GM21423 (cell line): ENCODE measurements at regions not wholly inside any gene's neighbourhood (a gene's known extent, or its start where the extent isn't known, plus 50 kb on each side); places are given as distances from the start of the nearest gene placed in this dataset.

Experiments
- ATAC-seq: cut with Tn5 transposase; IDR thresholded peaks from one replicate; pipeline ENCODE4 v1.9.1; 2021; ENCODE audit warnings: mild to moderate bottlenecking, moderate library complexity; ENCODE audit not compliant: unreplicated experiment

DNA sequence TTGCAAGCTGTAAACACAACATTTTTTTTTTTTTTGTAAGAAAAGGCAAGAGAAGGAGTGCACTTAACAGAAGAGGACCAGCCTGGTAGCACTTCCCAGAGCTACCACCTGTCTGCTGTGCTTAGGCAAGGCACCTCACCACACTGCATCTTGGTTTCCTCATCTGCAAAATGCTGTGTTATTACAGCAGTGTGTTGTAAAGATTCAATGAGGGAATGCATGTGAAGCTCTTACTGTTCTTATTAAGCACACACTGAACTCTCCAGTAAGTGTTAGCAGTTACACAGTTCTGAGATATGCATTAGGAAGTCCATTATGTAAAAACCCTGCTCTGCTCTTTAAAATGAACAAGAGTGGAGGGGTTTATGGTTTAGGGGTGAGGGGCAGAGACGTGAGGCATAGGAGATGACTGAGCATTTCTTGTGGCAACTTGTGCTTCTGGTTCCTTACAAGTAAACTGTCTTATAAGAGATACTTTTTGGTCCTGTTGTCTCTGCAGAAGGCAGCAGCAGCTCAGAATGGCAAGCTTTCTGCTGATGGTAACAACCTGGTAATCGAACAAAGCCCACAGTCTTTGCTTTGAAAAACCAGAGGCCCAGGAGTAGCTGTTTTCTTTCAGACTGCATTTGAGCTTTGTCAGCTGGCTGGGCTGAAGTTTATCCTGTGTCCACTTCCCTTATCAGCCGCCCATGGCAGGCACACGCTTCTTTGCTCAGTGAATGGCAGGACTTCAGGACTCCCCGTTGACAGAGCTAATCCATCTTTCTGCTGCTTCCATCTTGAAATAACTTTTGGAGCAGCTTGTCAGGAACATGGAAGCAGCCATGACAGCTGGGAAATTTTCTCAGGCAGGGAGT lies 98.8 kb upstream of the BMPER start:
- ATAC-seq, result no peak

DNA sequence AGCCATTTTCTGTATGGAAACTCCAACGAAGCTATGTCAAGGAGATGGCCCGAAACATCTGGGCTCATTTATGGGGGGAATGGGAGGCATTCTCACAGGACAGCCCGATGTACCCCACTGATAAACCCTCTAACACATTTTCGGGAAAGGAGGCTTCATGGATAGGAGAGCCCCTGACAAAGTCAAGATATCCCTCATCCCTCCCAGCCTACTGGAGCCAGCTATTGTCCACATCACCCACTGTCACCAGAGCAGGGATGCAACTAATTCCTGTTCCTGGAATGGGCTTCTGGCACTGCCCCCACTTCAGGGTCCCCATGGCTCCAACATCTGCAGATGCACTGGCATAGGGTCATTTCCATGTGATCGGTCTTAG lies 98.2 kb upstream of the BMPER start:
- ATAC-seq, result no peak

DNA sequence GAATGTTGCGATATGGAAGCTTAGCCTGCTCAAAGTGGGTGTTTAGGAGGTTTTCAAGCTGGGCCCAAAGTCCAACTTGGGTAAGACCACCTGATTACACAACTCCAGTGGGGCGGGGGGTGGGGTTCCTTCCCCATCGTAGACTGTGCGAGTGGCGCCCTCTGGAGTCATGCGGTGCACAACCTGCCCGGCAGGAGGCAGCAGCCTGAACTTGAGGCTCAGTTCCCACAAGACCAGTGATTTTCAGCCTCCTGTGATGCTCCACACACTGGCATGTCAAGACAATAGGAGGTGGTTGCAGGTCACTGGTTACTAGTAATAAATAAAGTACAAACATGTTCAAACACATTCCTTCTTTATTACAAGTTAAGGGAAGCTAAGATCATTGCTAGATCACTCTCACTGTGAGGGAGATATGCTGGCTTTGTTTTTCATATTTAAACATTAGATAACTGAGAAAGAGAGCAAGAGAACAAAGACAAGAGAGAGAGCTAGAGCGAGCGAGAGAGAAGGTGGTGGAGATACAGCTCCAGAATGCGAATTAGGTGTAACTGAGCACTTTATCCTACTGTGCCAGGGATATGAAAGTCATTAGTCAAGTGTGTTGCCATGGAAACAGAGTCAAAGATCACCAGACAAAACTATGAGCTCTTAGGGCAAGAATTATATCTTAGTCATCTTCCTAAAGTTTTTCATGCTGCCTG lies 97.4 kb upstream of the BMPER start:
- no peak for ATAC-seq

DNA sequence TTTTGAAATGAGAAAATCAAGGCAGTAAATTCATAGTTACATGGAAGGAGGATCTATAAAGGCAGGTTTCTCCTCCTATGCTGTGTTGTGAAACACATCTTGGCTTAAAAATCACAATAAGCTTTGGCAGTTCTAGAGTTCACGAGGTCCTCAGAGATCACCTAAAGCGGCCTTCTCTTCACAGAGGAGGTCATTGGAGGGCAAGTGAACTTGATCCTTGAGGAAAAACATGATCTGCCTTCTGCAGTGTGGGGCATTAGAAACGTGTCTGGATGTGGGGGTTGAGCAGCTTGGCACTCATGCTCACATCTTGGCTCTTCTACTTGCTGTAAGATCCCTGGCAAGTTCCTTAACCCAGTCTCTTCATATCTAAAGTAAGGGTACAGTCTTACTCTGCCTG lies 96.1 kb upstream of the BMPER start:
- no peak for ATAC-seq

DNA sequence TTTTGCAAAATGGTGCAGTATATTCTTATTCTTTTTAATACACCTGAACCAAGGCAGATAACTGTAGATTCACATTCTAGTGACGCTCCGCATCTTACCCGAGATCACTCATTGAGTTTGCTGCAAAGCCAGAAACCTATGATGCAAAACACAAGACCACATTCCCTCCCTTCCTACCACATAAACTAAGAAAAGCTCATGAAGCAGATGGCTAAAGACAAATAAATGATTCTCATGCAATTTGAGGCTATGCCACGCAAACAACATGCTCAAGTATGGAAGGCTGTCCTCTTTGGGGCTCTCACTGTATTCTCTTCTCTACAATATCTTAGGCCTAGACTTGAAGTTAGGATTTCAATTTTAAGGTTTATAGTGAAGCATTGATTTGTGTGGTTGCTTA lies 95.0 kb upstream of the BMPER start:
- no peak for ATAC-seq

DNA sequence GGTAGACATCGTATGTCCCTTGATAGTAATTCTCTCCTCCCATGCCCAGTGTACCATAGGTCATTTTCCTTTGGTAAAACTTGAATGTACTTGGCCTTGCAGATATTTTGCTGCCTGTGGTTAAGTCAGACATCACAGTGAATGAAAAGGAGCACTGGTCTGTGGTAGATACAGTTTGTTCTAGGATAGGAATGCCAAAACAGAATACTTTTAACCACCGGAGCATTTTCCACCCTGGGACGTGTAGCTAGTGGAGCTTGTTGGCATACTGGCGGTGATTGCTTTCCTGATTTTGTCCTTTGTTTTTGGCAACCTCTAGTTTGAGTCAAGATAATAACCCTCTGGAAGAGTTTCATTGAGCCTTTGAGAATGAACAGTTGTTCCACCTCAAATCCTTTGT lies 92.0 kb upstream of the BMPER start:
- no peak for ATAC-seq

DNA sequence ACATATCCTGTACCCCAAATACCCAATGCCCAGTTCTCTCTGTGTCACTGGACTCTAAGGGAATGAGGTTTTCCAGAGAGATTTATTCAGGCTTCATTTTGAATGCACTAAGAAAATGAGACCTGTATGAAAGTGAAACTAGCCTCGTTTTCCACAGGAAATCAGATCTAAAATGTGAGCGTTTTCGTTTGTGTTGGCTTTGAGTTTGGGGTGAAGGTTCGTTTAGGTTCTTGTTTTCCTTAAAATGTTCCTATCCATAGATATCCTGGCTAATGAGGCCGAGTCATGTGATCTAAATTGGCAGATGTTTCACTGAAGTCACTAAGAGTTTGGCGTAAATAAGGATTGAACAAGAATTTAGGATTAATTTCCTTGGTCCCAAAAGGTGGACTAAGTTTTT lies 90.9 kb upstream of the BMPER start:
- no peak for ATAC-seq

DNA sequence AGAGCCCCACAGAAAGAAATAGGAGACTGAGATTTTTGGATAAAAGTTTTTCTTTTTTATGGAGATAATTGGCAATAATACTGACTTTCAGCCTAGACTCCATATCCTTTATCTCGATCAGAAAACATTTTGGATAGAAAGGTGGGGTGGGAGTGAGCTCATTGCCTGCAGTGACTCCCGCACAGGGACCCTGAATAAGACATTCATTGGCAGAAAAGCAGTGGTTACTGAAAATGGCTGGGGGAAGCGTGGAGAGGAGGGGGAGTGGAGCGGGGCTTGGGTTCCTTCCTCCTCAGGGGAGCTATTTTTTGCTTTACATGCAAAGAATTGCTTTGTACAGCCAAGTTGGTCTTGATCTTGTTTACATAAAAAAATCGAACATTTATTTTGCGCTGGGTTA lies 90.4 kb upstream of the BMPER start:
- no peak for ATAC-seq

DNA sequence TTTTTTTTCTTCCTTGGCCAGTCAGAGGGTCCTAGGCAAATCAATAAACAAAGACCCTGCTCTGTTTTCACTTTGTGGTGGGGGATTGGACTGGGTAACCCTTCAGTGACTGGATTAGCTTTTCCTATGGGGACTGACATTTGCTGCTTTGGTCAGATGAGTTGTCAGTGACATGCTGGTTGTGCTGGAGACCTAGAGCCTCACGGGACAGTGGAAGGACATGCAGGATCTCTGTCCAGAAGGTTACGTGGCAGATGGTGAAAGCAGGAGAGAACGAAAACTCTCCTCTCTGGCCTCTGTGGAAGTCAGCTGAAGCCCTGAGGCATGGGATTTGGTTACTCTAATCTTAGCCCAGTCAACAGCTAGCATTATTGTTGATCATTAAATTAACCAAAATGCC lies 90.0 kb upstream of the BMPER start:
- ATAC-seq, result no peak

DNA sequence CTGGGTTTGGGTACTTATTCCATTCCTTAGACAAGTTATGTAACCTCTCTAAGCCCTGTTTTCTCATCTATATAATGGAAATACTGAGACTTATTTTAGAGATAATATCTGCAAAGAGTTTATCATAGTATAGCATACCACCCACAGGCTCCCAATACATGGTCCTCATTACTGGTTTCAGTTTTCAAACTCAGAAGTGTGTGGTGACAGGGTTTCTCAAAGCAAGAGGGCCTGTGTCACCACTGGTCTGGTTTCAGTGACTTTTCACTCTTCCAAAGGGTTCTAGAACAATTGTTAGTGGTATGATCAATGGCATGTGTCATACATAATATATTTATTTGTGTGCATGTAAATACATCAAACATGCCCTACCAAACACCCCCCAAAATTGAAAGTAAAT lies 89.2 kb upstream of the BMPER start:
- ATAC-seq, result no peak

DNA sequence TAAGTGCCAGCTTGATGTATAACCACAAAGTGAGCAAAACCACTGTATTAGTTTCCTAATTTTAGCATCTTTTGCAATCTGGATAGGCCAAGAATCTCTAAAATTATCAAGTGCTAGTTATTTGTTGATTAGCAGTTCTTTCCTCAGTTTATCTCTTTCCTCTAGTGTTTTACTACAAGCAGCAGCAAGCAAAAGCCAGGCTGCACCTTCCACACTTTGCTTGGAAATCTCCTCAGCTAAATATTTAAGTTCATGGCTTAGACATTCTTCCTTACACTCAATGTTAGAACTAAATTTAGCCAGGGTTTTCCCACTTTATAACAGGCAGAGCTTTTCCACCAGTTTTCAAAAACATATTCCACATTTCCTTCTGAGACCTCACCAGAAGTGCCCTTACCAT lies 85.7 kb upstream of the BMPER start:
- no peak for ATAC-seq

DNA sequence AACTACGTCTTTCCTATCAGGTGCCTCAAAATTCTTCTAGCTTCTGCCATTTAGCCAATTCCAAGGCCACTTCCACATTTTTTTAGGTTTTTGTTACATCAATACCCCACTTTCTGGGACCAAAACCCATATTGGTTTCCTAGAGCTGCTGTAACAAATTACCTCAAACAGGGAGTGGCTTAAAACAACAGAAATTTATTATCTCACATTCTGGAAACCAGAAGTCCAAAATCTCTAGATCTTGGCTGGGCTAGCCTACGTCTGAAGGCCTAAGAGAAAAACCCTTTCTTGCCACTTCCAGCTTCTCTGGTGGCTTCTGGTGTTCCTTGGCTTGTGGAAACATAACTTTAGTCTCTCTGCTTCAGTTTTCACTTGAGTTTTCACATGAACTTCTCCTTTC lies 85.1 kb upstream of the BMPER start:
- no peak for ATAC-seq

DNA sequence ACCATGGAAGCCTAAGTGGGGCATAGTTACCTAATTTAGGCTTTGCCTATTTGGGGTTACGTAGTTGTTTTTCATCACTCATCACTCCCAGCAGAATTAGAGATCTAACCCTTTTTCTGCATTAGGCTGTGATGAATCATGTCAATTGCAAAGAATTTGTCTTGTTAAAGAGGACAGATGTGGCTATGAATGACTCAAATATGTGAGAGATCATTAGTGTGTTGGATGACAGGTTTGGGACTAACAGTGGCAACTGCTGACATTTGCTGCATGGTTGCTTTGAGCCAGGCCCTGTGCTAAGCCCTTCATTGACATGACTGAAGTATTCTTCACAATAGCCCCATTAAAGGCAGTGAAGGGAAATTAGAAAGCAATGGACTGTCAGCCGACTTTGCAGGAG lies 83.4 kb upstream of the BMPER start:
- no peak for ATAC-seq

DNA sequence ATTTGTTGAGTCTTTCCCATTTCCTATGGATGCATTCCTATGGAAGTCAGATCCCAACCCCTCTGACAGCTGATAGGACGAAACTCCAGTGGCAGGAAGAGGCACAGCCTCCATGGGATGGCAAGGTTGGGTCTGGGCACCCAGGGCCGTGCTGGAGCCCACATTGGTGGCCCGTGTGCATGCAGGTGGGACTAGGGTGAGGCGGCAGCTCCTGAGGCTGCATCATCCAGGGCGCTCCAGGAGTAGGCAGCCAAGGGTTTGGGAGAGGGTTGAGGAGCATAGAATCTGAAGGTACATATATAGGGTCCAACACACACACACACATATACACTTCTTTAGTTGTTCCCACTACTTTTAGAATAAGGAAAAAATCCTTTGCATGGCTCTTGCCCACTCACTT lies 81.4 kb upstream of the BMPER start:
- no peak for ATAC-seq

DNA sequence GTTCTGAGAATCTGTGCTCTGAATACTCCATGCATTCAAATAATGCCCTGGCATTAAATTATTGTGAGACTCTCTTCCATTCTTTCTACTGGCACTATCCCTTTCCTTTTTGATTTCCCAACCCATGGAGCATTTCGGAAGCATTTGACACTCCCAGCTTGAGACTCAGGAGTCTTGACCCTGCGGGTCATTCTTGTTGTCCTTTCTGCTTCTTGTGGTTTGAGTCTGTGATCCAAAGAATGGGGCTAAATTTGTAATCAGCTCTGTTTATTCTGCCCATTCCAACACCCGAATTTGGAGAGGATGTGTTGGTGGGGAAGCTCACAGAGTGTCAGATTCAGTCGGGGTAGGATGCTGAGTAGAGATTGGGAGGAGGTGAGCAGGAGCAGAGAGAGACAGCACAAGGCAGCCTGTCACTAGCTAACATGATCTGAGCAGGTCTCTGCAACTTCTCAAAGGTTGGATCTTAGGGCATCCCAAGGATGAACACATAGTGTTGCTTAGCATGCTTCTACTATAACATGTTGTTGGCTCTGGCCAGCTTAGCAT lies 80.4 kb upstream of the BMPER start:
- ATAC-seq, result no peak

DNA sequence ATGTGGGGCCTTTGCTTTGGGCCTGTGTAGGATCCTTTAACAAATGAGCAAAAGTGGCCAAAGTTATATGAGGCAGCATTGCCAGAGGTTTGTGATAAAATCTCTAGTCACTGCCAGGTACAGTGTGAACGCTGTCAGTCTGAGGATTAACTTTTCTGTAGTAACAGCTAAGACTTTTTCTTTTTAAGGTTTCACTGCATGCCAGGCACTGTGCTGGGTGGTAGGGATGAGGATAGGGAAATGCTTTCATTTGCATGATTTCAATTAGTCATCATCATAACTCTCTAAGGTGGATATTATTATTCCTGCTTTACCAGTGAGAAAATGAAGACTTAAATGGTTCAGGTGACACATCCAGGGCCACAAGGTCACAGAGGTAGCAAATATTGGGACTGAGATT lies 79.7 kb upstream of the BMPER start:
- ATAC-seq, result no peak

DNA sequence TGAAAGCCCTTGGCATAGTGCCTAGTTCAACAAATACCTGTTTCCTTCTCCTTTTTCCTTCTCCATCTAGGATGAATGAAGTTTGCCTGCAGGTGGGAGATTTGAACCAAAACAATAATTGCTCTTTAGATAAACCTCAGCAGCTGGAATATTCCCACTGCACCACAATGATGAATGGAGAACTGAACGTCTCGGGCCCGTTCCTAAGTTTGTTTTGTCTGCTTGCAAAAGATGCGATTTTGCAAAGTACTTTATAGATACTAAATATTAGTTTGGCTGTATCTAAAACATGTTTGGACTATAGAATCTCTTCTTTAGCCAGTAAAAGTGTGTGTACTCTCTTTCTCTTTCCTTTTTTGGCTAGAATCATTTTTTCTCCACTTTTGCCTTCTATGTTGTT lies 75.8 kb upstream of the BMPER start:
- no peak for ATAC-seq

DNA sequence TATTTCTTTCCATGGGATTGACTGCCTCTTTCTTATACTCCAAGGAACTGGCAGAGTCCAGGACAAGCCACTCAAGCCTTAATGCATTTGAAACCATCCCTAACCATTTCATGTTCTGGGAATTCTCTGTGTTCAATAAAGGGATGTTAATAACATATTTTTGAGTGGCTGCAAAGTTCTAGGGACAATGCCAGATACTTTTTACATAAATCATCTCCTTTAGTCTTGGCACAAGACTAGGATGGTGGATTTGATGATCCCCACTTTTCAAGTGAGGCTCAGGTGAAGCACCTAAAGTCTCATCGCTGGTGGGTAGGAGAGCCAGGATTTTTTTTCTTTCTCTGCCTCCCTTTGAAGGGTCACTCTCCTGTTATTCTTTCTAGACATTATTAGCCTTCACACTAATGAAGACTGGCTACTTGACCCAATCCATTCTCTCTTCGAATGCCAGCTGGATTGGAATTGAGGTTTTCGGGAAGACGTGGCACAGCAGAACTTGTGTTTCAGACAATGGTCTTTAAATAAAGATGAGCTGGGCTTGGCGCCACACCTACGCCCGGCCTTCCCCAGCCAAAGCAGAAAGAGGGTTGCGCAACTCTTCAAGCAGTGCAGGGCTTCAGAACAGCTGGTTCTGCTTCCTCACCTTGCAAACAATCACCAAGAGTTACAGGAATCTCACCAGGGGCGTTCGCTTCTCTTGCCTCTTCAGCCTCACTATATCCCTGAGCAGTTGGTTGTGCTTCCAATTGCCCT lies 73.8 kb upstream of the BMPER start:
- no peak for ATAC-seq

DNA sequence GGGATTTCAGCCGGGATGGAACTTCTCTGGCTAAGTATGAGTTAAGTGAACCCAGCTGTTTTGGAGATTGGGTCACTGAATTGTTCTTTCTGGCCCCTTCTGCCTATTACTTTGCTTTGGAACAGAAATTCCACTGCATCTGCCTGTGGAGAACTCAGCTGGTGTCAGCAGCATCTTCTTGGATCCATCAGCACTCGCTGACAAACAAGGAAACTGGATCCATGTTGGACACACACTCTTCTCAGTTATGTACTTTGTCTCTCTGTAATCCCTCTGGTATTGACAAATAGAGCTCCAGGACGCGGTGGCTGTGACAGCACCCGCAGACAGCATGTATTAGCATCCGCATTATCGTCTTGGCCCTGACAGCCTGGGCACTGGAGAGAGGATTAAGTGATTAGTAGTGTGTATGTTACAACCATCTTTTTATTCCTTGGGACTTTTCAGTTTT lies 73.0 kb upstream of the BMPER start:
- no peak for ATAC-seq

DNA sequence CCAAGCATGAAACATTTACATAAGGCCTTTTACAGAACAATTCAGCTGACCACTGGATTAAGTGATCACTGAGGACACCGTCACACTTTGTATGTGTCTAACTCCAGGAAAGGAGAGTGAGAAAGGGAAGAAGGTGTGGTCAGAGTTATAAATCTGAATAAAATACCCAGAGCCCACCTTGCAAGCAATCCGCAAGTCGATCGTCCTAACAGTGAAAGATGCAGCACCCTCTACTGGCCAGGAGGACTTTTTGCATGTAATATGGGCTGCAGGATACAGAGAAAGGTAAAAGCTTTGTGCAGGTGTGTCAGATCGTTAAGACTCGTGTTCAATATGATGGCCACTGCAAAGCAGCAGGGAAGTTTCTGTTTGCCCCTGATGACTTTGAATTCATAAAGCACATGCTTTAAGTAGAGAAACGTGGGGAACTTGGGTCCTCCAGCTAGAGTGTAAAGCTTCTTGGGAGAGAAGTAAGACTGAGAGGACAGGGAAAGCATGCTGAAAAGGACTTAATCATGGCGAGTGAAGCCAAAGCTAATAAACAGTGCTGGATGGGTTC lies 68.5 kb upstream of the BMPER start:
- no peak for ATAC-seq

DNA sequence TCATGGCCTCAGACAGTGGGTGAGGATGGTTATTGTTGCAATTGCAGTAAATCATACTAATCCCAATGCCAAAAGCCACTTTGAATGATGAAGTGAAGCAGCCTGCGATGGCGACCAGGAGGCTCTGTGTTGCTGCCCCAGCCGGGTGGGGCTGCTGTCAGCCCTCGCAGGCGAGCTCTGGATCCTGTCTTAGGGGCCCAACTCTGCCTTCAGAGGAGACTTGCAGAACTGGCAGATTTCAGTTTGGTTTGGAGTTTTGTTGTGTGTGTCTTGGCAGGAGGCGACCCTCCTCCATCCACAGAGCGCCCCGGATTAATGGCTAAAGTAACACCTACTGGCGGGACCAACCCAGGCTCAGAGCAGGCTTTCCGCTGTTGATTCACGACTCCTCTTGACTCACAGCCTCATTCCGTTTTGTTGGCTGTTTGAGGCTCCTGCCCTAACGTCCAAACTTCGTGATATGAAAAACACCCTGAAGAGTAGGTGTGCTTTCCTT lies 67.9 kb upstream of the BMPER start:
- ATAC-seq, result no peak
